ENCODE measurements at regions not wholly inside any gene's neighbourhood (a gene's known extent, or its start where the extent isn't known, plus 50 kb on each side); places are given as distances from the start of the nearest gene placed in this dataset.
"Not testable (repeated sequence)": the region's sequence is repeated elsewhere in the genome, so short reads cannot be mapped to it uniquely, and the experiment has no call there.

DNA sequence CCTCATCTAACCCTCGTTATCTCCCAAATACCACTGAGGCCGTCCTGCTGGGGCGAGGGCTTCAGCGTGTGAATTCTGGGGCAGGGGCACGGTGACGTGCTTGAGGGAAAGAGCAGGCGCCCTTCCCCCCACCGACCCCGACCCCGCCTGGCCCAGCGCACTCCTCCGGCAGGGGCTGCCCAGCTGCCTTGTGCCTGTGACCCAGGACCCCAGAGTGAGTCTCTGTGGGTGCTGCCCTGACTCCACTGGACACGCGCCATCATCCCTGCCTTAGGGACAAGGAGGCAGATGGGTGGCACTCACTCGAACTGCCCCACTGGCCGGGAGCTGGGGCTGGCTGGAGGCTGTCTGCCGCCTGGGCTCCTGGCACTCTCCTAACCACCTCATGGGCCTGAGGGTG, 136.2 kb upstream of the LPCAT1 start:
- no peak overlapping the region for H3K4me3 ChIP-seq
- H3K9me3 ChIP-seq (replicated peaks), result no peaks in the 10 kb centered on the region
- H3K27me3 ChIP-seq, result no peaks in the 10 kb centered on the region
- no peaks in the 10 kb centered on the region for H3K4me1 ChIP-seq
- no peak for DNase-seq
- no peaks in the 10 kb centered on the region for H3K36me3 ChIP-seq
- H3K27ac ChIP-seq, result no peak overlapping the region

DNA sequence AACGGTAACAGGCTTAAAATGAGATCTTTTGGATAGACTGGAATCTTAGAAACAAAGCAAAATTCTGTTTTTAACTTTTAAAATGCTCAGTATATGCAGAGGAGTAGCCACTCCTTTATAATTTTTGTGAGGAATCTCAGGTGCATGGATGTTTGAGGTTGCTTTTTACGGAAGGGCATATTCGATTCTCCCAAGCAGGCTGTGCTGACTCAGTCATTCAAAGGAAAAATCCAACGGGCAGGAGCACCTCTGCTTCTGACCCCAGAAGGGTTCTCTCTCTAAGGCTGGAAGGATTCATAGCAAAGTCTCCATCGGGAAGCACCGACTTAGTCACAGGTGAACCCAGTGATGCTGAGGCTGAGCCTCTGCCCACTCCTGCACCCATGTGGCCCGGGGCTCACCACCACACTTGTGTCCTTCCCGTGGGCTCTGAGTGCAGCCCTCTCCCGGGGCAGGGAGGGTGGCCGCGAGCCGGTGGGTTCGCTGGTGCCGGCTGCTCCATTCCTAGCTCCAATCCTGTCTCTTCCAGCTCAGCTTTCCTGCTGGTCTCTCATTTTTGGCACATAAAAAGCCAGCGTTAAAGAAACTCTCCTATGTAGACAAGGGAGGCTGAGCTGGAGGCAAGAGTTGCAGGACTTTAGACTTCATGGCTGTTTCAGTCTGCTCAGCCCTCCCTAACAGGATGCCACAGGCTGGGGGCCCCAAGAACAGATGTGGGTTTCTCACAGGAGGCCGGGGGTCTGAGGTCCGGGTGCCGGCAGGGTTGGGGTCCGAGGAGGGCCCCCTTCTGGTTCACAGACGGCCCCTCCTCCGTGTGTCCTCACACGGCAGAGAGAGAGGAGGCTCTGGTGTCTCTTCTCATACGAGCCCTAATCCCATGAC, 135.6 kb upstream of the LPCAT1 start:
- no peaks in the 10 kb centered on the region for H3K4me1 ChIP-seq
- H3K27ac ChIP-seq, result no peak overlapping the region
- H3K27me3 ChIP-seq, result no peaks in the 10 kb centered on the region
- H3K4me3 ChIP-seq, result no peak overlapping the region
- DNase-seq, result no peak
- H3K9me3 ChIP-seq (replicated peaks), result no peaks in the 10 kb centered on the region
- H3K36me3 ChIP-seq, result no peaks in the 10 kb centered on the region

DNA sequence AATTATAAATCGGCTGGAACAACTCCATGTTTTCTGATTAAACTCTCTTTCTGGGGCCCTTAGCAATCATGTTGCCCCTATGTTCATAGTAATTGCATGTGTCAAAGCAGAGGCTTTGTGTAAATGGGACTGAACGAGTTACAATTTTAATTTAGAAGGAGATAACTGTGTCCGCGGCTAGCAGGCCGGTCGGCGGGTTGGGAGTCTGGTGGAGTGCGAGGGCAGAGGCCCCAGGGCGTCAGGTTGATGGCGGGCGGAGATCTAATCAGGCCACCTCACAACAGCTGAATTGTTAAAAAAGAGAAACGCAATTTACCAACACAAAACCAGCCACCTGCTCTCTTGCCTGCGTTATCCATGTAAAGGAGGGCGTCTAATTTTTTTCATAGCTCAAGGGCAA, 134.9 kb upstream of the LPCAT1 start:
- H3K4me3 ChIP-seq, result no peak overlapping the region
- no peaks in the 10 kb centered on the region for H3K9me3 ChIP-seq (replicated peaks)
- H3K36me3 ChIP-seq, result no peaks in the 10 kb centered on the region
- no peak for DNase-seq
- no peaks in the 10 kb centered on the region for H3K27me3 ChIP-seq
- no peaks in the 10 kb centered on the region for H3K4me1 ChIP-seq
- H3K27ac ChIP-seq, result no peak overlapping the region

DNA sequence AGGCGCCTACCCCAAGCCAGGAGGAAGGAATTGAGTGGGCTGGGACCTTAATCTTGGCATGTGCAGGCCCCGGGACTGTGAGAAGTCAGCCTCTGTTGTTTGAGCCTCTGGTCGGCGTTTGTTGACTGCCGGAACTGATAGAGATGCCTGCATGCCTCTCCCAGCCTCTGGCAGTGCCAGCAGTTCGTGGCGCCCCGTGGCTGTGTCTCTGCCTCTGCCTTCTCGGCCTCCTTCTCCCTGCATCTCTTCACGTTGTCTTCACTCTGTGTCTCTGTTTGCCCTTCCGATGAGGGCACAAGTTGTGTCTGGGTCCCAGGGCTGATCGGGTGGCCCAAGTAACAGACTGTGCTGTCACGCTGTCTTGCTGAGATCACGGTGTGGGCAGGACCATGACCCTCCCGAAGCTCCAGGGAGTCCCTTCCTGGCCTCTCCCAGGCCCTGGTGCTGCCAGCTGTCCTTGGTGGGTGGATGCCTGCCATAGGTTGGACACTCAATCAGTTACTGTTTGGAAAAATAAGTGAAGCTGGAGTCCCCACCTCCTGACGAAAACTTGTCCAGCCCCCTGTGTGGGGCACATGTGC, 133.5 kb upstream of the LPCAT1 start:
- no peaks in the 10 kb centered on the region for H3K9me3 ChIP-seq (replicated peaks)
- H3K36me3 ChIP-seq, result no peaks in the 10 kb centered on the region
- no peak overlapping the region for H3K27ac ChIP-seq
- H3K27me3 ChIP-seq, result no peaks in the 10 kb centered on the region
- H3K4me1 ChIP-seq, result no peaks in the 10 kb centered on the region
- H3K4me3 ChIP-seq, result no peak overlapping the region
- DNase-seq, result no peak

DNA sequence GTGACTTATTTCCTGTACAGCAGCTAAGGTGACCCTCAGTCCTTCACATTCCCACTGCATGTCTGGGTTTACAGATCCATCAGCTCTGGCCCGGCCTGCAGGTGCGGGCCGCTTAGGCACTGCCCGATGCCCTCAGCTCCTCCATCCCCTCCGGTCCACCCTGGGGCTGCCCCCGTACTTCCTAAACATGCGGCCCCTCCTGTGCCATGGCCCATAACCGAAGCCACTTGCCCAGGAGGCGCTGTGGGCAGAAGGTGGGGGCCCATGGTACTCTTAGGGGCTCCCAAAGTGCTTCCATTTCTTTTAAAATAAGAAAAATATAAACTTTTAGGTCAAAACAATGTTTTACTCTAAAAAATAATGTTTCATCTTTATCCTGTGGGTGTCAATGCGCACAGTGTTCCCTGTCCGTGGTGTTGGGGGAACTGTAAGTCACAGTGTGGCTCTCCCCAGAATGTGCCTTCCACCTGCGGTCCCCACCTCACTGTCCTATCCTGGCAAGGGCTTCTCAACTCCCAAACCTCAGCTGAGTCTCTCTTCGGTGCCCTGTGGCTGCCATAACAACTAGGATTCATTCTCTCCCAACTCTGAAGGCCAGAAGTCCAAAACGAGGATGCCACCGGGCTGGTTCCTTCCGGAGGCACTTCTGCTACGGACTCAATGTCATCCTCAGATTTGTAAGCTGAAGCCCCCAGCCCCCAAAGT, 132.7 kb upstream of the LPCAT1 start:
- Histone ChIP-seq H3K4me1 (no peaks in the 10 kb centered on the region), H3K27ac (no peak overlapping the region), H3K4me3 (no peak overlapping the region), H3K9me3 (replicated peaks) (no peaks in the 10 kb centered on the region), H3K27me3 (no peaks in the 10 kb centered on the region), H3K36me3 (no peaks in the 10 kb centered on the region)
- no peak for DNase-seq

DNA sequence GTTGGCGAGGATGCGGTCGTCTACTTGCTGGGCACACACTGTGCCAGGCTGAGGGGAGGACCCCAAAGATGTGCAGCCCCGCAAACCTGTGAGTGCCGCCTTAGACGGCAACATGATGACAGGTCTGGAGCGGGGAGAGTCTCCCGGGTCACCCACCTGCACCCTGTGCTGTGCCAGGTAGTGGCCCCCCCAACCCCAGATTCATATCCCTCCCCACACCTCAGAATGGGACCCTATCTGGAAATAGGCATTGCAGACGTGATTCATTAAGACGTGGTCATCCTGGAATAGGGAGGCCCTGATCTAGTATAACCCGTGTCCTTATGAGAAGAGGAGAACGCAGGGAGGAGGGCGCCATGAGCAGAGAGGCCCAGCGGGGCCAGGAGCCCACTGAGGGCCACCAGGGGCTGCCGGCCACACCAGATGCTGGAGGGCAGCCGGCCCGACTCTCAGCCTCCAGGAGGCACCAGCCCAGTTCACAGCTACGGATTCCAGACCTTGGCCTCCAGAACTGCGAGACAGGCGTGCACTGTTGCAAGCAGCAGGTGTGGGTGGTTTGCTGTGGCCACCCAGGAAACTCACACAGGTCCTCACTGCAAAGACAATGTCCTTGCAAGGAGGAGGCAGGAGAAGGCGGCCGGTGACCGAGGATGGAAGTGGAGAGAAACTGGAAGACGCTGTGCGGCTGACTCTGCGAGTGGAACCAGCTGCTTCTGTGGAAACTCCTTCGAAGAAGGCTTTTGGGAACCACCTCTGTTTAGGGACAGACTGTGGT, 131.9 kb upstream of the LPCAT1 start:
- Histone ChIP-seq H3K27me3 (no peaks in the 10 kb centered on the region), H3K4me1 (no peaks in the 10 kb centered on the region), H3K36me3 (no peaks in the 10 kb centered on the region), H3K4me3 (no peak overlapping the region), H3K9me3 (replicated peaks) (no peaks in the 10 kb centered on the region), H3K27ac (no peak overlapping the region)
- no peak for DNase-seq

DNA sequence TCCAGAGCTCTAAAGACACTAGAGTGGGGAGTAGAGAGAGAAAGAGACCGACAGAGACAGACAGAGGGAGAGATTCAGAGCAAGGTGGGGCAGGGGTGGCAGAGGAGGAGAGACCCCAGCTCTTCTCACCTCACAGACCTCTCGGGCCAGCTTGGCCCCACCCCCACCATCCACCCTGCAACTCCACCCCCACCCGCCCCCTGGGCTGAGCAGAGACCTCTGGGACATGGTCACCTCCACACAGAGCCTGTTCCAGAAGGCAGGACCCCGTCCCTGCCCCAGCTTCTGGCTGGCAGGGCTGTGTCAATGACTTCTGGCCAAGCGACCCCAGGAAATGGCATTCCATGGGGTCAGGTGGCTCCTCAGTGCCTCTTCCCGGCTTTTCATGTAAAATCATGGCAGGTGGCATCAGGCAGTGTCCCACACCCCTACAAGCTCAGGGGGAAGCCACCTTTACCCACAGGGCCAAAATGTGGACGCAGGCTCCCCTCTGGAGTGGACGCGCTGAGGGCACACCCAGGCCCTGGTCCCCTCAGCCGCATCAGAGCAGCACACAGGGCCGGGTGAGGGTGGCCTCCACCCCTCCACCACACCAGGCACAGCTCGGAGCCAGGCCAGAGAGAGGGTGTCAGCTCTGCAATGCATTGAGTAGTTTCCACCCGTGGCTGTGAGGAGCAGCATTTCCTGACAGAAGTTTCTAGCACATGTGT, 131.2 kb upstream of the LPCAT1 start:
- H3K36me3 ChIP-seq, result no peaks in the 10 kb centered on the region
- no peak overlapping the region for H3K4me3 ChIP-seq
- H3K27me3 ChIP-seq, result no peaks in the 10 kb centered on the region
- no peaks in the 10 kb centered on the region for H3K9me3 ChIP-seq (replicated peaks)
- no peaks in the 10 kb centered on the region for H3K4me1 ChIP-seq
- no peak overlapping the region for H3K27ac ChIP-seq
- no peak for DNase-seq

DNA sequence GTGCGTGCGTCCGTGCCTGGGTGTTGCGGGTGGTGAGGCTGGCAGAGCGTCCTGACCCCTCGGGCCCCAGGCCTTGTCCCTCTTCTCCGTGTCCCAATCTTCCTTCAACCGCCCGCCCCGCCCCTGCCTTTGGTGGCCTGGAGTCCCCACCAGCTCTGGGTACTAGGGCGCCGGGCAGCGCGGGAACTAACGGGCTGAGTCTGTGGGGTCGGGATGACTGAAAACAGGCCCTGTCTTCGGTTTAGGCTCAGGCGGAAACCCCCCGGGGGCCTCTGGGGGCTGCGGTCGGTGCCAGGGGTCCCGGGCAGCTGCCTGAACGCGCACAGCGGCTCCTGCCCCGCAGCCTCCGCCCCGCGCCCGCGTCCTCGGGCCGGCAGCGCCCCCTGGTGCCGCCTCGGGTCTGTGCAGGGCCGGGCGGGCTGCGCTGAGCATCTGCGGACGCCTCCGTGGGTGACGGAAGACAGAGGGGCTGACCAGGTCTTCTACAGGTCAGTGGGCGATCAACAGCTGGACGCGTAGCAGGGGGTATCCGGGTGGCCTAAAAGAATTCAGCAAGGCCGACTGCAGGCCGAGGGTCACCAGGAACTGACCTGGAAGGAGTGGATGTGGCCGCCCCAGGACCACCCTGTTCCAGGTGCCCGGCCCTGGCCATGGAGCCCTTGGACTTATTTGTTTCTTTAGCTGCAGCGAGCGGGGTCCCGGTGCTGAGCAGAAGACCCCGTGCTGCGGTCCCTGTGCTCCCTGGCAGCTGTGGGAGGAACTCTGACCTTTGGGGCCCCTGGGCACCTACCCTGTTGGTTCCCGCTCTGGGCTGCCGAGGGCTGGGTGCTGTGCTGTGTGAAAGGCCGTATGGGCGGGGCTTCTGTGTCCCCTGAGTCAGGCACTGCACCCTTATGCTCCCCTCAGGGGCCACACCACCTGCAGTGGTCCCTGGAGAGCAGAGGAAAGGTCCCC, 130.2 kb upstream of the LPCAT1 start:
- not testable (repeated sequence) for H3K36me3 ChIP-seq; DNase-seq; H3K27ac ChIP-seq; H3K4me1 ChIP-seq; H3K9me3 ChIP-seq (replicated peaks); H3K27me3 ChIP-seq; H3K4me3 ChIP-seq

DNA sequence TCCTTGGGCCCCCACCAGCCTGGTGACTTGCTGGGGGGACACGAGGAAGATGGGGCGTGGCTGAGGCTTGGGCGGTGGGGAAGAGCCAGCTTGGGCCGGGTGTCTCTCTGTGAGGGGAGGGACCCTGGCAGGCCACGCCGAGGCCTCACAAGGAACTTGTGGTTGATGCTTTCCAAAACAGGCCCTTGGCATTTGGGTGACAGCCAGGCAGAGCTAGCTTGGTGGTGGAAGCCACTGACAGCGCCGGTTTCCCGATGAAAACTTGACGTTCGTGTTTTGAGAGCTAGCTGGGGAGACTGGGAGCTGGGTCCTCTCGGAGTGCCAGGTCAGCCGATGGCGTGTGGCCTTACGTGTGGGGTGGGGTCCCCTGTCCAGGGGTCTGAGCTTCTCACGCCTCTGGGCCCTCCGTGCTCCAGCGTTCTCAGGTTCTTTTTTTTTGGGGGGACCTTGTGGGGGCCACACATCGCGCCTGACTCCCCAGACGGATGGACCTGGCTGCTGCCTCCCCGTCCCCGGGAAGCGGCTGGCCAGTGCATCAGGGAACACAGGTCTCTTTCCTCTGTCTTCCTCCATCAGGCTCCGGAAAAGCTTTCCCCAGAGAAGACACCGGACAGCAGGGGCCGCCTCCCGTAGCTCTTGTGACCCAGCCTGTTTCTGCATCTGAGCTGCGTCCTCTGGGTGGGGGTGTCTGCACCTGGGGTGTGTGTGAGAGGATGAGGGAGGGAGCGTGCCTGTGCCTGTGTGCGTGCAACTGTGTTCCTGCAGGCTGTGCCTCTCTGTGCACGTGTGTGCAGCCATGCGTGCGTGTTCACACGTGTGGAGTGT, 129.3 kb upstream of the LPCAT1 start:
- no peak for DNase-seq
- Histone ChIP-seq H3K36me3 (no peaks in the 10 kb centered on the region), H3K27me3 (no peaks in the 10 kb centered on the region), H3K9me3 (replicated peaks) (no peaks in the 10 kb centered on the region), H3K4me1 (no peaks in the 10 kb centered on the region), H3K27ac (no peak overlapping the region), H3K4me3 (no peak overlapping the region)

DNA sequence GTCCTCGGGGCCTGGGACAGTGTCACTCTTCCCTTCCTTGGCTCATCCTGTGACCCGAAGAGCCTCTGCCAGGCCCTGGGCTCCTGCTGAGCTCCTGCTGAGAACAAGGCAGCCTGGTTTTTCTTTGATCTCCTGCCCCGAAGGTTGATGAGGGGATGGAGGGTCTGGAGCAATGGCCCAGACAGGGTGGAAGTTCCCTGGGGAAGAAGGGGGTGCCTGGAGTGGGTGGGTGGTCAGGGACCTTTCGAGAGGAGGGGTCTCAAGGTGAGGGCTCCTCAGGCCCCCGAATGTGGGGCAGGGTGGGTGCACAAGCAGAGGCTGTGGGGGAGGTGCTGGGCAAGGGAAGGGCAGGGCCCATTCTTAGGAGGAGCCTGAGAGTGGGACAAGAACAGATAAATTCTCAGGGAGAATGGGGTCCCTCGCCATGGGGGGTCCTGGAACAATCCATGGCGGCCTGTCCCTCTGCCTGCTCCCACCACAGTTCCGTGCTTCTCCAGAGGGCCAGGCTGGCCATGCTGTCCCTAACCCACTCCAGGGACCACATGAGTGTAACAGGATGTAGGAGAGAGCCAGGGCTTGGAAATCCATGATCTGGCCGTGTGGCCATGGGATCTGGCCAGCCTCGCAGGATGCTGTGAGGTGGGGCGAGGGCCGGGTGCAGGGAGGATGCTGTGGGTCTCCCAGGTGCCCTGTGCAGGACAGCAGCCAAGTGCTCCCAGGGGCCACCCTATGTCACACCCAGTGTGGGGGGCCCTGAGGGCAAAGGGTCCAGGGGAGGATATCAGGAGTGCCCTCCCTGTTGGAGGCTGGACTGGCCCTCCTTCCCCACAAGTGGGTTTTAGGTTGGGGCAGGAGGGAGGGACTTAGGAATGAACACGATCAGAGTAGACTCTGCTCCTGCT, 128.5 kb upstream of the LPCAT1 start:
- Histone ChIP-seq H3K4me3 (no peak overlapping the region), H3K9me3 (replicated peaks) (no peaks in the 10 kb centered on the region), H3K36me3 (no peaks in the 10 kb centered on the region), H3K27ac (no peak overlapping the region), H3K4me1 (no peaks in the 10 kb centered on the region), H3K27me3 (no peaks in the 10 kb centered on the region)
- DNase-seq, result no peak

DNA sequence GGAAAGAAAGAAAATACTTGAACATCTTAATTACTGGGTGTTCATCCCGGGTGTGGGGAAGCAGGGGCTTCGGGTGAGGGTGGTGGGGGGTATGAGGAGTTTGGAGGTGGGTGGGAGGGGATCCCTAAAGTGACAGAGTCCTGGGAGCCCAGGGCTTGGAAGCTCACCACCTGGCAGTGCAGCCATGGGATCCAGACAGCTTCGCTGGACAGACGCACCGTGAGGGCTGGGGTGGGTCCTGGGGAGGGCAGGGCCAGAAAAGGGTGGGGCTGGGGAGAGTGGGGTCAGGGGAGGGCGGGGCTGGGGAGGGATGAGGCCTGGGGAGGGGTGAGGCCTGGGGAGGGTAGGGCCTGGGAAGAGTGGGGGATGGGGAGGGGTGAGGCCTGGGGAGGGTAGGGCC, 127.5 kb upstream of the LPCAT1 start:
- no peak for DNase-seq

DNA sequence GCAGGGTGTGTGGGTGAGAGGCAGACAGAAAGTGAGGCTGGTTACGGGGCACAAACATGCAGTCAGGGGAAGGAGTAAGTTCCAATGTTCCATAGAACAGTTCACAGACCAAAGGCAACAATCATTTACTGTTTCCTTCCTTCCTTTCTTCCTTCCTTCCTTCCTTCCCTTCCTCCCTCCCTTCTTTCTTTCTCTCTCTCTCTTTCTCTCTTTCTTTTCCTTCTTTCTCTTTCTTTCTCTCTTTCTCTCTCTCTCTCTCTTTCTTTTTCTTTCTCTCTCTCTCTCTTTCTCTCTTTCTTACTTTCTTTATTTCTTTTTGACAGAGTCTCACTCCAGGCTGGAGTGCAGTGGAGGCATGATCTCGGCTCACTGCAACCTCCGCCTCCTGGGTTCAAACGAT, 125.8 kb upstream of the LPCAT1 start:
- no peaks in the 10 kb centered on the region for H3K36me3 ChIP-seq
- no peak overlapping the region for H3K4me3 ChIP-seq
- DNase-seq, result no peak
- H3K4me1 ChIP-seq, result no peaks in the 10 kb centered on the region
- no peak overlapping the region for H3K27ac ChIP-seq
- H3K9me3 ChIP-seq (replicated peaks), result no peaks in the 10 kb centered on the region
- H3K27me3 ChIP-seq, result no peaks in the 10 kb centered on the region

More for the DNA sequence above, 127.5 kb upstream of the LPCAT1 start:
- H3K9me3 ChIP-seq (replicated peaks), result no peaks in the 10 kb centered on the region
- H3K4me1 ChIP-seq, result no peaks in the 10 kb centered on the region
- no peaks in the 10 kb centered on the region for H3K27me3 ChIP-seq
- no peak overlapping the region for H3K27ac ChIP-seq
- H3K36me3 ChIP-seq, result no peaks in the 10 kb centered on the region
- H3K4me3 ChIP-seq, result no peak overlapping the region
